ENCODE measurements at regions not wholly inside any gene's neighbourhood (a gene's known extent, or its start where the extent isn't known, plus 50 kb on each side); places are given as distances from the start of the nearest gene placed in this dataset.

GRCh38 chr14:84857571-84857970 is 672.4 kb upstream of the FLRT2 start:
- no peak overlapping the region for H3K4me3 ChIP-seq
- peaks cover 0 to 2% (median 0%) of the 10 kb centered on the region in 12 donors for H3K9me3 ChIP-seq
- no peaks in the 10 kb centered on the region for H3K36me3 ChIP-seq
- H3K27me3 ChIP-seq: no peaks in the 10 kb centered on the region
- DNase-seq: no peak
- intact Hi-C loops (cut with DNase I): no loop called here
- ATAC-seq: no peak
- H3K27ac ChIP-seq: no peak overlapping the region
- no peak for TF ChIP-seq POLR2A (IDR thresholded peaks at IDR 0.05)
- TF ChIP-seq, protein P1, sequence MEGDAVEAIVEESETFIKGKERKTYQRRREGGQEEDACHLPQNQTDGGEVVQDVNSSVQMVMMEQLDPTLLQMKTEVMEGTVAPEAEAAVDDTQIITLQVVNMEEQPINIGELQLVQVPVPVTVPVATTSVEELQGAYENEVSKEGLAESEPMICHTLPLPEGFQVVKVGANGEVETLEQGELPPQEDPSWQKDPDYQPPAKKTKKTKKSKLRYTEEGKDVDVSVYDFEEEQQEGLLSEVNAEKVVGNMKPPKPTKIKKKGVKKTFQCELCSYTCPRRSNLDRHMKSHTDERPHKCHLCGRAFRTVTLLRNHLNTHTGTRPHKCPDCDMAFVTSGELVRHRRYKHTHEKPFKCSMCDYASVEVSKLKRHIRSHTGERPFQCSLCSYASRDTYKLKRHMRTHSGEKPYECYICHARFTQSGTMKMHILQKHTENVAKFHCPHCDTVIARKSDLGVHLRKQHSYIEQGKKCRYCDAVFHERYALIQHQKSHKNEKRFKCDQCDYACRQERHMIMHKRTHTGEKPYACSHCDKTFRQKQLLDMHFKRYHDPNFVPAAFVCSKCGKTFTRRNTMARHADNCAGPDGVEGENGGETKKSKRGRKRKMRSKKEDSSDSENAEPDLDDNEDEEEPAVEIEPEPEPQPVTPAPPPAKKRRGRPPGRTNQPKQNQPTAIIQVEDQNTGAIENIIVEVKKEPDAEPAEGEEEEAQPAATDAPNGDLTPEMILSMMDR (IDR thresholded peaks at IDR 0.05): no peak
- no peaks in the 10 kb centered on the region for H3K4me1 ChIP-seq

- Histone ChIP-seq H3K9me3 (peaks cover 0 to 12% (median 0%) of the 10 kb centered on the region in 12 donors), H3K27ac (no peak overlapping the region), H3K36me3 (no peaks in the 10 kb centered on the region), H3K4me3 (no peak overlapping the region), H3K4me1 (no peaks in the 10 kb centered on the region), H3K27me3 (no peaks in the 10 kb centered on the region)
- intact Hi-C loops (cut with DNase I): no loop called here
- TF ChIP-seq POLR2A (IDR thresholded peaks at IDR 0.05): no peak
- TF ChIP-seq, protein P1 (IDR thresholded peaks at IDR 0.05): no peak
- DNase-seq: no peak
- ATAC-seq: no peak
- WGBS, 4 donors: 91 to 94% (median 92%) methylated on average over 4 of the region's 4 CpGs
Observed at GRCh38 chr14:84859116-84859515, 670.8 kb upstream of the FLRT2 start.

DNA sequence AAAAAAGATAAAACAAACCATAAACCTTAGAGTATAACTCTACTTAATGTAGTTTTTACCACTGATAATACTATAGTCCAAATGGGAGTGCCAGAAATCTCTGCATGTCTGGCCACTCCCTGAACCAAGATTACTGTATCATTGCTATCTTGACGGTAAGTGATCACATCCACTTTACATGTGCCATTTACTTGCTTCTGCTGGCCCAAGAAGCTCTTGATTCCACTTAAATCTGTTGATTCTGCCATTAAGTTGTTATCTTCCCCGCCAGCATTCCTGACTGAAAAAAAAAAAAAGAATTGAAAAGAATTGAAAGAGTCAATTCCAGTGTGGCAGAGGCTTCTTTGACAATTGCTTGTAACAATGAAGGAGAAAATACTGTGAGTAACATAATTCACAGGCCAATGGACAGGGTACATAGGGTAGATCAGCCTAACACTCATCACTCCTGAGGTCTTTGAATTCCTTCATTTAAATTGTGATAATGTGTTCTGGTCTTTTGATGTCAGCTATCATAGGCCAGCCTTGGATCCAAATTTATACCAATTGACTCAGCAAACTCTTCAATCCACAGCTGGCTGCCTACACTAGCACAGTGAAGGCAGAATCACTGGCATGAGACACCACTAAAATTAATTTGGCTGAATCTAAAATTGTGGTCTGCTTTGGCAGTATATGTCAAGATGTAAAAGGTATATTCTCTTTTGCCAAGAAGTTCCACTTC is 665.2 kb upstream of the FLRT2 start:
- Histone ChIP-seq H3K27me3 (no peaks in the 10 kb centered on the region), H3K4me1 (peaks cover 0 to 4% (median 0%) of the 10 kb centered on the region in 12 donors), H3K36me3 (no peaks in the 10 kb centered on the region), H3K4me3 (no peak overlapping the region), H3K27ac (peak overlapping the region in 1 of 12 donors; percentile 29), H3K9me3 (peaks cover 0 to 12% (median 0%) of the 10 kb centered on the region in 12 donors)
- intact Hi-C loops (cut with DNase I): no loop called here
- no peak for TF ChIP-seq POLR2A (IDR thresholded peaks at IDR 0.05)
- TF ChIP-seq, protein P1 (IDR thresholded peaks at IDR 0.05): no peak
- DNase-seq (no peak), ATAC-seq (peak; percentile 51 to 89 (median 68))
- 51 to 79% (median 64%) methylated on average over 2 of the region's 2 CpGs for WGBS, 4 donors

GRCh38 chr14:84871734-84872133 is 658.2 kb upstream of the FLRT2 start:
- no peak for DNase-seq
- intact Hi-C loops (cut with DNase I): no loop called here
- H3K27me3 ChIP-seq: no peaks in the 10 kb centered on the region
- TF ChIP-seq, protein P1 (IDR thresholded peaks at IDR 0.05): no peak
- no peak for TF ChIP-seq POLR2A (IDR thresholded peaks at IDR 0.05)
- no peak for ATAC-seq
- no peak overlapping the region for H3K4me3 ChIP-seq
- WGBS, 4 donors: 94 to 98% (median 96%) methylated on average over 2 of the region's 2 CpGs
- no peak overlapping the region for H3K27ac ChIP-seq
- H3K36me3 ChIP-seq: no peaks in the 10 kb centered on the region
- no peaks in the 10 kb centered on the region for H3K4me1 ChIP-seq
- H3K9me3 ChIP-seq: peaks cover 0 to 11% (median 0%) of the 10 kb centered on the region in 12 donors
